ENCODE measurements at regions not wholly inside any gene's neighbourhood (a gene's known extent, or its start where the extent isn't known, plus 50 kb on each side); places are given as distances from the start of the nearest gene placed in this dataset.

GRCh38 chr7:119696336-119696735, 576.6 kb upstream of the KCND2 start:
- no peaks in the 10 kb centered on the region for H3K9me3 ChIP-seq (ENCODE audit: insufficient read depth, low read depth)
- H3K9me2 ChIP-seq (ENCODE audit: insufficient read depth), result no peaks in the 10 kb centered on the region; the same call in 1 of the 2 replicates
- ChIA-PET CTCF (no interaction called here), POLR2A (ENCODE audit: unreplicated experiment) (no interaction called here)
- H3F3A ChIP-seq (ENCODE audit: insufficient read depth, low read depth), result no peaks in the 10 kb centered on the region
- TF ChIP-seq EZH2 (IDR thresholded peaks at IDR 0.05; ENCODE audit: low read depth), result no peak
- TF ChIP-seq CTCF (conservative IDR thresholded peaks at IDR 0.05), result no peak
- no peak for DNase-seq
- no peak overlapping the region for H3K27ac ChIP-seq
- no peaks in the 10 kb centered on the region for H3K79me2 ChIP-seq (ENCODE audit: low read depth)
- H3K4me1 ChIP-seq (replicated peaks; ENCODE audit: insufficient read depth), result no peaks in the 10 kb centered on the region
- intact Hi-C loops (cut with micrococcal nuclease; ENCODE audit: unreplicated experiment), result no loop called here
- H2AFZ ChIP-seq, result no peak overlapping the region
- H3K4me2 ChIP-seq, result no peak overlapping the region
- no peaks in the 10 kb centered on the region for H3K36me3 ChIP-seq (ENCODE audit: low read depth)
- BruUV-seq (replicated peaks), result no TSS peak
- no peaks in the 10 kb centered on the region for H4K20me1 ChIP-seq (ENCODE audit: insufficient read depth)
- no peaks in the 10 kb centered on the region for H3K27me3 ChIP-seq (ENCODE audit: insufficient read depth, low read depth)
- no peak overlapping the region for H3K4me3 ChIP-seq

- TF ChIP-seq CTCF (conservative IDR thresholded peaks at IDR 0.05) (no peak), EZH2 (IDR thresholded peaks at IDR 0.05; ENCODE audit: low read depth) (no peak)
- H3K27ac ChIP-seq, result no peak overlapping the region
- POLR2A ChIA-PET (ENCODE audit: unreplicated experiment), result no interaction called here
- no TSS peak for BruUV-seq (replicated peaks)
- CTCF ChIA-PET, result no interaction called here
- no peaks in the 10 kb centered on the region for H3K4me1 ChIP-seq (replicated peaks; ENCODE audit: insufficient read depth)
- no peaks in the 10 kb centered on the region for H3K79me2 ChIP-seq (ENCODE audit: low read depth)
- intact Hi-C loops (cut with micrococcal nuclease; ENCODE audit: unreplicated experiment), result no loop called here
- no peaks in the 10 kb centered on the region for H3K36me3 ChIP-seq (ENCODE audit: low read depth)
- H4K20me1 ChIP-seq (ENCODE audit: insufficient read depth), result no peaks in the 10 kb centered on the region
- H3K9me2 ChIP-seq (ENCODE audit: insufficient read depth), result no peaks in the 10 kb centered on the region
- H3K9me3 ChIP-seq (ENCODE audit: insufficient read depth, low read depth), result no peaks in the 10 kb centered on the region; the same call in 1 of the 2 replicates
- no peak for DNase-seq
- no peaks in the 10 kb centered on the region for H3F3A ChIP-seq (ENCODE audit: insufficient read depth, low read depth)
- H3K4me2 ChIP-seq, result no peak overlapping the region
- H3K27me3 ChIP-seq (ENCODE audit: insufficient read depth, low read depth), result no peaks in the 10 kb centered on the region
- H2AFZ ChIP-seq, result no peak overlapping the region
- no peak overlapping the region for H3K4me3 ChIP-seq
Measured at GRCh38 chr7:119703895-119704294, 569.1 kb upstream of the KCND2 start.

GRCh38 chr7:119706608-119707007, 566.4 kb upstream of the KCND2 start:
- BruUV-seq (replicated peaks), result no TSS peak
- Histone ChIP-seq H3K79me2 (ENCODE audit: low read depth) (no peaks in the 10 kb centered on the region), H3K27me3 (ENCODE audit: insufficient read depth, low read depth) (no peaks in the 10 kb centered on the region), H3K9me3 (ENCODE audit: insufficient read depth, low read depth) (no peaks in the 10 kb centered on the region; the same call in 1 of the 2 replicates), H3K4me1 (replicated peaks; ENCODE audit: insufficient read depth) (no peaks in the 10 kb centered on the region), H3K9me2 (ENCODE audit: insufficient read depth) (no peaks in the 10 kb centered on the region), H3K4me3 (no peak overlapping the region), H4K20me1 (ENCODE audit: insufficient read depth) (no peaks in the 10 kb centered on the region), H3K4me2 (no peak overlapping the region), H2AFZ (0 out of 2 replicates have a peak overlapping the region, but pooled peaks have one; percentile 52), H3K36me3 (ENCODE audit: low read depth) (no peaks in the 10 kb centered on the region), H3K27ac (no peak overlapping the region), H3F3A (ENCODE audit: insufficient read depth, low read depth) (no peaks in the 10 kb centered on the region)
- TF ChIP-seq EZH2 (IDR thresholded peaks at IDR 0.05; ENCODE audit: low read depth) (no peak), CTCF (conservative IDR thresholded peaks at IDR 0.05) (no peak)
- ChIA-PET POLR2A (ENCODE audit: unreplicated experiment) (no interaction called here), CTCF (no interaction called here)
- intact Hi-C loops (cut with micrococcal nuclease; ENCODE audit: unreplicated experiment), result no loop called here
- no peak for DNase-seq
